HEK293 (cell line): ENCODE measurements at regions not wholly inside any gene's neighbourhood (a gene's known extent, or its start where the extent isn't known, plus 50 kb on each side); places are given as distances from the start of the nearest gene placed in this dataset.
A peak's percentile ranks its signal among the peaks of the same experiment; 100 is the strongest.

ENCODE experiments used
- CTCF ChIA-PET: fragments of 350-600 bp; formaldehyde crosslinking; extraction: SDS; loops from one replicate; lab custom pipeline; 2021; ENCODE audit warnings: antibody characterized with exemption; lab: Yijun Ruan, JAX
- POLR2A ChIA-PET: fragments of 300-600 bp; formaldehyde crosslinking; extraction: SDS; loops from one replicate; lab custom pipeline; 2020; ENCODE audit warnings: antibody characterized with exemption, inconsistent platforms; lab: Yijun Ruan, JAX
- H3K27ac ChIP-seq: fragments of 200-500 bp; sonication (Bioruptor generic); 2 replicates; pipeline ENCODE4 v1.5.1; 2014; ENCODE audit warnings: low read depth, low read length, control low read depth, inconsistent platforms; ENCODE audit errors: extremely low read depth
- H3K36me3 ChIP-seq, 2 experiments: fragments of 200-500 bp in 1 of 2; sonication (Bioruptor generic) in 1 of 2; 1 replicate in 1 of 2; 2 replicates in 1 of 2; pipeline ENCODE4 v1.5.1; 2014 to 2017; ENCODE audit warnings: inconsistent platforms in 2 of 2, low read length in 2 of 2; ENCODE audit not compliant: control insufficient read depth in 2 of 2, insufficient read depth in 1 of 2
- H3K4me1 ChIP-seq: fragments of 200-500 bp; sonication (Bioruptor generic); 2 replicates; pipeline ENCODE4 v1.5.1; 2014; ENCODE audit warnings: mild to moderate bottlenecking, low read length, inconsistent platforms; ENCODE audit not compliant: control insufficient read depth, insufficient read depth
- H3K4me3 ChIP-seq: 2 replicates; pipeline ENCODE4 v1.5.1; 2011; ENCODE audit warnings: low read depth, mild to moderate bottlenecking, control low read depth, low read length, moderate library complexity
- H3K9me3 ChIP-seq: fragments of 200-500 bp; sonication (Bioruptor generic); 2 replicates; pipeline ENCODE4 v1.5.1; 2014; ENCODE audit warnings: low read depth, low read length, inconsistent platforms; ENCODE audit not compliant: control insufficient read depth, insufficient read depth
- EGR2 ChIP-seq: fragments of 450-650 bp; formaldehyde crosslinking; IDR thresholded peaks from 2 replicates; pipeline ENCODE4 v1.5.1; 2016; ENCODE audit warnings: low read depth, missing biosample characterization, missing genetic modification characterization
- KLF8 ChIP-seq: fragments of 450-650 bp; formaldehyde crosslinking; IDR thresholded peaks from 2 replicates; pipeline ENCODE4 v1.5.1; 2016; ENCODE audit warnings: missing biosample characterization, missing genetic modification characterization
- PRDM6 ChIP-seq: fragments of 450-650 bp; formaldehyde crosslinking; IDR thresholded peaks from 2 replicates; pipeline ENCODE4 v1.5.1; 2017; ENCODE audit warnings: missing biosample characterization, missing genetic modification characterization
- SALL2 ChIP-seq: fragments of 450-650 bp; formaldehyde crosslinking; IDR thresholded peaks from 2 replicates; pipeline ENCODE4 v1.5.0; 2017; ENCODE audit warnings: missing biosample characterization, mild to moderate bottlenecking, missing genetic modification characterization, borderline replicate concordance
- SP2 ChIP-seq: fragments of 450-650 bp; formaldehyde crosslinking; IDR thresholded peaks from 2 replicates; pipeline ENCODE4 v1.5.1; 2016; ENCODE audit warnings: missing biosample characterization, missing genetic modification characterization
- SP3 ChIP-seq: fragments of 450-650 bp; formaldehyde crosslinking; IDR thresholded peaks from 2 replicates; pipeline ENCODE4 v1.5.1; 2016; ENCODE audit warnings: missing biosample characterization, missing genetic modification characterization
- ZFP41 ChIP-seq: fragments of 450-650 bp; formaldehyde crosslinking; IDR thresholded peaks from 2 replicates; pipeline ENCODE4 v1.5.1; 2016; ENCODE audit warnings: missing biosample characterization, missing genetic modification characterization, borderline replicate concordance
- ZNF169 ChIP-seq: fragments of 450-650 bp; formaldehyde crosslinking; IDR thresholded peaks from 2 replicates; pipeline ENCODE4 v1.5.1; 2016; ENCODE audit warnings: missing biosample characterization, missing genetic modification characterization
- ZNF2 ChIP-seq: fragments of 450-650 bp; formaldehyde crosslinking; IDR thresholded peaks from 2 replicates; pipeline ENCODE4 v1.5.1; 2016; ENCODE audit warnings: missing biosample characterization, missing genetic modification characterization
- ZNF239 ChIP-seq: fragments of 450-650 bp; formaldehyde crosslinking; IDR thresholded peaks from 2 replicates; pipeline ENCODE4 v1.5.1; 2016; ENCODE audit warnings: missing biosample characterization, missing genetic modification characterization
- ZNF274 ChIP-seq, 2 experiments: fragments of 200-500 bp in 1 of 2; fragments of 450-650 bp in 1 of 2; sonication (Bioruptor generic) in 1 of 2; formaldehyde crosslinking in 1 of 2; IDR thresholded peaks; 2 replicates each; pipeline versions ENCODE4 v1.5.1 to v1.6.1; 2014 to 2016; ENCODE audit warnings: borderline replicate concordance in 1 of 2, inconsistent platforms in 1 of 2, low read length in 1 of 2, missing biosample characterization in 1 of 2, missing genetic modification characterization in 1 of 2
- ZNF426 ChIP-seq: fragments of 450-650 bp; formaldehyde crosslinking; IDR thresholded peaks from 2 replicates; pipeline ENCODE4 v1.5.1; 2017; ENCODE audit warnings: missing biosample characterization, missing genetic modification characterization, mild to moderate bottlenecking, inconsistent platforms, moderate library complexity
- ZNF473 ChIP-seq: fragments of 450-650 bp; formaldehyde crosslinking; IDR thresholded peaks from 2 replicates; pipeline ENCODE4 v1.5.1; 2017; ENCODE audit warnings: missing biosample characterization, missing genetic modification characterization
- ZNF521 ChIP-seq: fragments of 450-650 bp; formaldehyde crosslinking; IDR thresholded peaks from 2 replicates; pipeline ENCODE4 v1.5.1; 2017; ENCODE audit warnings: missing biosample characterization, mild to moderate bottlenecking, missing genetic modification characterization
- ZNF626 ChIP-seq: fragments of 450-650 bp; sonication (Bioruptor Pico); formaldehyde crosslinking; IDR thresholded peaks from 2 replicates; pipeline ENCODE4 v1.5.1; 2018; ENCODE audit warnings: missing biosample characterization, missing genetic modification characterization, inconsistent platforms
- ZNF658 ChIP-seq: fragments of 450-650 bp; formaldehyde crosslinking; IDR thresholded peaks from 2 replicates; pipeline ENCODE4; 2016; ENCODE audit warnings: missing biosample characterization, missing genetic modification characterization
- TF ChIP-seq, protein P1 (sequence below): fragments of 450-650 bp; IDR thresholded peaks from 2 replicates; pipeline ENCODE4 v1.5.1; 2018; ENCODE audit warnings: missing biosample characterization, missing genetic modification characterization
- TF ChIP-seq, protein P2 (sequence below): fragments of 450-650 bp; formaldehyde crosslinking; IDR thresholded peaks from 2 replicates; pipeline ENCODE4 v1.5.1; 2016; ENCODE audit warnings: missing biosample characterization, missing genetic modification characterization
- TF ChIP-seq, protein P3 (sequence below): IDR thresholded peaks from 2 replicates; pipeline ENCODE4 v1.6.1; 2011; ENCODE audit warnings: mild to moderate bottlenecking, low read depth, low read length, borderline replicate concordance
- TF ChIP-seq, protein P4 (sequence below): fragments of 450-650 bp; formaldehyde crosslinking; IDR thresholded peaks from 2 replicates; pipeline ENCODE4 v1.5.1; 2016; ENCODE audit warnings: missing biosample characterization, missing genetic modification characterization
- TF ChIP-seq, protein P5 (sequence below): fragments of 450-650 bp; formaldehyde crosslinking; IDR thresholded peaks from 2 replicates; pipeline ENCODE4 v1.5.1; 2016; ENCODE audit warnings: missing biosample characterization, missing genetic modification characterization

DNA sequence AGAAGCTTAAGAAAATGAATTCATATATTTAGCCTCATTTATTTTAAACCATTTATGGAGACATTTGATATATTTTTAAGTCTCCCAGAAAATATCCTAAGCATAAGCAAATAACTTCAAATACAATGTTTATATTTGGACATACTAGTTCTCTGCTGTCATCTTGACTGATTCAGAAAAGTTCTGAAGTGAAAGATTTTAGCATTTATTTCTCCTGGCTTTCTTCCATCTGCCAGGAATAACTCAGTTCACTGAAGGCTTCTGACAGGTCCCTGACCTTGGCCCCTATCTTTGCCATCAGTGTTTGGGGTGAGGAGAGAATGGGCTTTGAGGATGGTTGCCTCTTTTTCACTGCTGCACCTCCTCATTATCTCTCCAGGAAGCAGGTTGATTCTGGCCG, 115.7 kb downstream of the SLIT2 start:
- Histone ChIP-seq H3K4me1 (no peaks in the 10 kb centered on the region), H3K27ac (no peak overlapping the region), H3K4me3 (no peak overlapping the region), H3K9me3 (no peaks in the 10 kb centered on the region), H3K36me3 (peaks cover 0 to 48% of the 10 kb centered on the region in 2 experiments; a peak in 1 of 3 replicates)
- ChIA-PET CTCF (interaction anchor here (2.9 kb wide), 1 partner anchor 27 kb away, joined by 8 read pairs; no protein-coding TSS in a partner anchor), POLR2A (no interaction called here)
- TF ChIP-seq SP2 (no peak), SP3 (tag by site-specific recombination) (no peak), EGR2 (tag by site-specific recombination) (no peak)
- TF ChIP-seq, protein P1, sequence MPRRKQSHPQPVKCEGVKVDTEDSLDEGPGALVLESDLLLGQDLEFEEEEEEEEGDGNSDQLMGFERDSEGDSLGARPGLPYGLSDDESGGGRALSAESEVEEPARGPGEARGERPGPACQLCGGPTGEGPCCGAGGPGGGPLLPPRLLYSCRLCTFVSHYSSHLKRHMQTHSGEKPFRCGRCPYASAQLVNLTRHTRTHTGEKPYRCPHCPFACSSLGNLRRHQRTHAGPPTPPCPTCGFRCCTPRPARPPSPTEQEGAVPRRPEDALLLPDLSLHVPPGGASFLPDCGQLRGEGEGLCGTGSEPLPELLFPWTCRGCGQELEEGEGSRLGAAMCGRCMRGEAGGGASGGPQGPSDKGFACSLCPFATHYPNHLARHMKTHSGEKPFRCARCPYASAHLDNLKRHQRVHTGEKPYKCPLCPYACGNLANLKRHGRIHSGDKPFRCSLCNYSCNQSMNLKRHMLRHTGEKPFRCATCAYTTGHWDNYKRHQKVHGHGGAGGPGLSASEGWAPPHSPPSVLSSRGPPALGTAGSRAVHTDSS (tag by site-specific recombination): no peak

- Histone ChIP-seq H3K27ac (no peak overlapping the region), H3K36me3 (peaks cover 0 to 46% of the 10 kb centered on the region in 2 experiments; a peak in 1 of 3 replicates), H3K9me3 (no peaks in the 10 kb centered on the region), H3K4me1 (no peaks in the 10 kb centered on the region), H3K4me3 (no peak overlapping the region)
- peak; percentile 37; the same call in 1 of the 2 replicates for TF ChIP-seq PRDM6
- TF ChIP-seq, protein P2, sequence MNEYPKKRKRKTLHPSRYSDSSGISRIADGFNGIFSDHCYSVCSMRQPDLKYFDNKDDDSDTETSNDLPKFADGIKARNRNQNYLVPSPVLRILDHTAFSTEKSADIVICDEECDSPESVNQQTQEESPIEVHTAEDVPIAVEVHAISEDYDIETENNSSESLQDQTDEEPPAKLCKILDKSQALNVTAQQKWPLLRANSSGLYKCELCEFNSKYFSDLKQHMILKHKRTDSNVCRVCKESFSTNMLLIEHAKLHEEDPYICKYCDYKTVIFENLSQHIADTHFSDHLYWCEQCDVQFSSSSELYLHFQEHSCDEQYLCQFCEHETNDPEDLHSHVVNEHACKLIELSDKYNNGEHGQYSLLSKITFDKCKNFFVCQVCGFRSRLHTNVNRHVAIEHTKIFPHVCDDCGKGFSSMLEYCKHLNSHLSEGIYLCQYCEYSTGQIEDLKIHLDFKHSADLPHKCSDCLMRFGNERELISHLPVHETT: no peak
- POLR2A ChIA-PET: no interaction called here
- CTCF ChIA-PET: no interaction called here
Observed at GRCh38 chr4:20368926-20369325, 117.2 kb downstream of the SLIT2 start.

DNA sequence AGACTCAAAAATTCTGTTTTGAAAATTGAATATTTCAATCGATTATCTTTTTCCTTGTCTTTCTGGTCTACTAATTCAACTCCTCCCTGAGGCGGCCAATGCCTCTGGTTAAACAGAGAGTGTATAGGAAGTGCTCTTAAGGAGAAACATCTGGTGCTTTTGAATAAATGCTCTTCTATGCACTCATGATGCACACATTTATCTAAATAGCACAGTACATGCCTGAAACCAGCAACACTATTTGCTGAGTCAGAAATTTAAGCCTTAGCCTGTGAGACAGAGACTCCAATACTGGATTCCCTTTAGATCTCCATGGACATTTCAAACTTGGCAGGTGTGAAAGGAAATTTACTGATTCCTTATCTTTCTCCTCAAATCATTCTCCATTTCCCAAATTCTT, 118.6 kb downstream of the SLIT2 start:
- Histone ChIP-seq H3K27ac (no peak overlapping the region), H3K9me3 (no peaks in the 10 kb centered on the region), H3K36me3 (peaks cover 0 to 36% of the 10 kb centered on the region in 2 experiments; a peak in 1 of 3 replicates), H3K4me3 (no peak overlapping the region), H3K4me1 (no peaks in the 10 kb centered on the region)
- ChIA-PET CTCF (no interaction called here), POLR2A (no interaction called here)
- TF ChIP-seq SALL2 (tag by site-specific recombination): no peak
- no peak for TF ChIP-seq KLF8 (tag by site-specific recombination)
- TF ChIP-seq, protein P3, sequence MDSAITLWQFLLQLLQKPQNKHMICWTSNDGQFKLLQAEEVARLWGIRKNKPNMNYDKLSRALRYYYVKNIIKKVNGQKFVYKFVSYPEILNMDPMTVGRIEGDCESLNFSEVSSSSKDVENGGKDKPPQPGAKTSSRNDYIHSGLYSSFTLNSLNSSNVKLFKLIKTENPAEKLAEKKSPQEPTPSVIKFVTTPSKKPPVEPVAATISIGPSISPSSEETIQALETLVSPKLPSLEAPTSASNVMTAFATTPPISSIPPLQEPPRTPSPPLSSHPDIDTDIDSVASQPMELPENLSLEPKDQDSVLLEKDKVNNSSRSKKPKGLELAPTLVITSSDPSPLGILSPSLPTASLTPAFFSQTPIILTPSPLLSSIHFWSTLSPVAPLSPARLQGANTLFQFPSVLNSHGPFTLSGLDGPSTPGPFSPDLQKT: no peak
- TF ChIP-seq ZNF626 (tag by site-specific recombination): no peak
- no peak for TF ChIP-seq ZNF274 (IDR thresholded peaks at IDR 0.05; ENCODE audit: low read length)
- no peak for TF ChIP-seq ZNF274 (tag by site-specific recombination; IDR thresholded peaks at IDR 0.05; ENCODE audit: borderline replicate concordance)
- TF ChIP-seq ZNF473: no peak
- no peak for TF ChIP-seq ZNF658 (tag by site-specific recombination)
- no peak for TF ChIP-seq ZNF169 (tag by site-specific recombination)
- TF ChIP-seq, protein P4, sequence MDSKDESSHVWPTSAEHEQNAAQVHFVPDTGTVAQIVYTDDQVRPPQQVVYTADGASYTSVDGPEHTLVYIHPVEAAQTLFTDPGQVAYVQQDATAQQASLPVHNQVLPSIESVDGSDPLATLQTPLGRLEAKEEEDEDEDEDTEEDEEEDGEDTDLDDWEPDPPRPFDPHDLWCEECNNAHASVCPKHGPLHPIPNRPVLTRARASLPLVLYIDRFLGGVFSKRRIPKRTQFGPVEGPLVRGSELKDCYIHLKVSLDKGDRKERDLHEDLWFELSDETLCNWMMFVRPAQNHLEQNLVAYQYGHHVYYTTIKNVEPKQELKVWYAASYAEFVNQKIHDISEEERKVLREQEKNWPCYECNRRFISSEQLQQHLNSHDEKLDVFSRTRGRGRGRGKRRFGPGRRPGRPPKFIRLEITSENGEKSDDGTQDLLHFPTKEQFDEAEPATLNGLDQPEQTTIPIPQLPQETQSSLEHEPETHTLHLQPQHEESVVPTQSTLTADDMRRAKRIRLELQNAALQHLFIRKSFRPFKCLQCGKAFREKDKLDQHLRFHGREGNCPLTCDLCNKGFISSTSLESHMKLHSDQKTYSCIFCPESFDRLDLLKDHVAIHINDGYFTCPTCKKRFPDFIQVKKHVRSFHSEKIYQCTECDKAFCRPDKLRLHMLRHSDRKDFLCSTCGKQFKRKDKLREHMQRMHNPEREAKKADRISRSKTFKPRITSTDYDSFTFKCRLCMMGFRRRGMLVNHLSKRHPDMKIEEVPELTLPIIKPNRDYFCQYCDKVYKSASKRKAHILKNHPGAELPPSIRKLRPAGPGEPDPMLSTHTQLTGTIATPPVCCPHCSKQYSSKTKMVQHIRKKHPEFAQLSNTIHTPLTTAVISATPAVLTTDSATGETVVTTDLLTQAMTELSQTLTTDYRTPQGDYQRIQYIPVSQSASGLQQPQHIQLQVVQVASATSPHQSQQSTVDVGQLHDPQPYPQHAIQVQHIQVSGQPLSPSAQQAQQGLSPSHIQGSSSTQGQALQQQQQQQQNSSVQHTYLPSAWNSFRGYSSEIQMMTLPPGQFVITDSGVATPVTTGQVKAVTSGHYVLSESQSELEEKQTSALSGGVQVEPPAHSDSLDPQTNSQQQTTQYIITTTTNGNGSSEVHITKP (tag by site-specific recombination): no peak
- TF ChIP-seq ZNF426 (tag by site-specific recombination): no peak
- TF ChIP-seq ZFP41 (tag by site-specific recombination): no peak
- TF ChIP-seq ZNF239 (tag by site-specific recombination): no peak
- TF ChIP-seq ZNF2 (tag by site-specific recombination): no peak
- no peak for TF ChIP-seq ZNF521 (tag by site-specific recombination)
- TF ChIP-seq, protein P5, sequence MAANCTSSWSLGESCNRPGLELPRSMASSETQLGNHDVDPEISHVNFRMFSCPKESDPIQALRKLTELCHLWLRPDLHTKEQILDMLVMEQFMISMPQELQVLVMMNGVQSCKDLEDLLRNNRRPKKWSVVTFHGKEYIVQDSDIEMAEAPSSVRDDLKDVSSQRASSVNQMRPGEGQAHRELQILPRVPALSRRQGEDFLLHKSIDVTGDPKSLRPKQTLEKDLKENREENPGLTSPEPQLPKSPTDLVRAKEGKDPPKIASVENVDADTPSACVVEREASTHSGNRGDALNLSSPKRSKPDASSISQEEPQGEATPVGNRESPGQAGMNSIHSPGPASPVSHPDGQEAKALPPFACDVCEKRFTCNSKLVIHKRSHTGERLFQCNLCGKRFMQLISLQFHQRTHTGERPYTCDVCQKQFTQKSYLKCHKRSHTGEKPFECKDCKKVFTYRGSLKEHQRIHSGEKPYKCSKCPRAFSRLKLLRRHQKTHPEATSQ (tag by site-specific recombination): no peak
